ENCODE measurements at regions not wholly inside any gene's neighbourhood (a gene's known extent, or its start where the extent isn't known, plus 50 kb on each side); places are given as distances from the start of the nearest gene placed in this dataset.

DNA sequence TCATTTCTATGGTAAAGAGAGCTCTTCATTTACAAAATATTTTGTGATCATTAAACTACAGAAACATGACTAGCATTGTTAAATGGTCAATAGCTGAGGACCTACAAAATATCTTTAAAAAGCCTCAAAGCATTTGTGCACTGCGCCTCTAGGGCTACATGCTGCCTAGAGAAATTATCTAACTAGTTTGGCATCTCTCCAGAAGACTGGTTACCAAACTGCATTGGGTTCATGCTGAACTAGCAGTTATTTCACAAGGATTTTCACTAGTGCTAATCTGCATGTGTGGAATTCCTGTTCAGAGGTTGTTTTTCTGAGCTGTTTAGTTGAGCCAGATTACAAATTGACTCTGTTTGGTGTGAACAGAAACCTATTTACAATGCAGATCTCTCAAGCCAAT, 58.5 kb upstream of the PITX2 start (continued):
- TF ChIP-seq EZH2 (IDR thresholded peaks at IDR 0.05; ENCODE audit: low read depth, low read length, severe bottlenecking) = no peak
- no peak for TF ChIP-seq KDM4A (IDR thresholded peaks at IDR 0.05; ENCODE audit: low read depth, low read length, severe bottlenecking)
